CD8-positive, alpha-beta memory T cell (primary cell): ENCODE measurements at regions not wholly inside any gene's neighbourhood (a gene's known extent, or its start where the extent isn't known, plus 50 kb on each side); places are given as distances from the start of the nearest gene placed in this dataset.

Source experiments
- CTCF ChIA-PET: fragments of 350-600 bp; sonication (Branson Sonifier 250); formaldehyde crosslinking; loops from one replicate; lab custom pipeline; 2021; ENCODE audit warnings: antibody characterized with exemption; lab: Charles Lee
- POLR2A ChIA-PET: fragments of 350-600 bp; sonication (Branson Sonifier 250); formaldehyde crosslinking; loops from one replicate; lab custom pipeline; 2021; ENCODE audit warnings: antibody characterized with exemption; lab: Charles Lee
- DNase-seq, 5 donors: peaks; one replicate each; pipeline versions ENCODE4 v3.0.0 to v3.0.0-alpha.2; 2020 to 2022; ENCODE audit warnings: mixed read lengths in 1 of 5
- H3K27ac ChIP-seq: one replicate; pipeline ENCODE4 v1.7.0; 2013; ENCODE audit warnings: low read depth, mild to moderate bottlenecking, low read length, moderate library complexity
- H3K27me3 ChIP-seq: 2 replicates; pipeline ENCODE4 v1.7.0; 2013; ENCODE audit warnings: low read length, mild to moderate bottlenecking; ENCODE audit not compliant: insufficient read depth, poor library complexity, severe bottlenecking
- H3K36me3 ChIP-seq: 2 replicates; pipeline ENCODE4 v1.7.0; 2013; ENCODE audit warnings: mild to moderate bottlenecking, low read length, moderate library complexity; ENCODE audit not compliant: insufficient read depth
- H3K4me1 ChIP-seq: 2 replicates; pipeline ENCODE4 v1.7.0; 2013; ENCODE audit warnings: mild to moderate bottlenecking, low read length, moderate library complexity; ENCODE audit not compliant: insufficient read depth
- H3K4me3 ChIP-seq: 2 replicates; pipeline ENCODE4 v1.7.0; 2013; ENCODE audit warnings: mild to moderate bottlenecking, low read length
- H3K9me3 ChIP-seq: 2 replicates; pipeline ENCODE4 v1.7.0; 2013; ENCODE audit warnings: mild to moderate bottlenecking, low read length
- H3K27ac Mint-ChIP-seq, 8 donors: one replicate each; pipeline ENCODE4 v1.8.0; 2020 to 2021; ENCODE audit warnings: mixed read lengths in 8 of 8, mild to moderate bottlenecking in 6 of 8, inconsistent platforms in 3 of 8, moderate library complexity in 3 of 8
- H3K27me3 Mint-ChIP-seq, 2 donors: one replicate each; pipeline ENCODE4 v1.8.0; 2020 to 2021; ENCODE audit warnings: mixed read lengths in 2 of 2, mild to moderate bottlenecking in 1 of 2, moderate library complexity in 1 of 2
- H3K36me3 Mint-ChIP-seq, 3 donors: one replicate each; pipeline ENCODE4 v1.8.0; 2020 to 2021; ENCODE audit warnings: mixed read lengths in 3 of 3, inconsistent platforms in 1 of 3, mild to moderate bottlenecking in 1 of 3
- H3K4me1 Mint-ChIP-seq, 3 donors: one replicate each; pipeline ENCODE4 v1.8.0; 2020 to 2021; ENCODE audit warnings: mixed read lengths in 3 of 3, inconsistent platforms in 1 of 3, mild to moderate bottlenecking in 1 of 3
- H3K4me3 Mint-ChIP-seq, 7 donors: one replicate each; pipeline ENCODE4 v1.8.0; 2020 to 2021; ENCODE audit warnings: mixed read lengths in 7 of 7, mild to moderate bottlenecking in 6 of 7, moderate library complexity in 4 of 7, inconsistent platforms in 2 of 7
- H3K9me3 Mint-ChIP-seq, 5 donors: one replicate each; pipeline ENCODE4 v1.8.0; 2020 to 2022; ENCODE audit warnings: mixed read lengths in 5 of 5, mild to moderate bottlenecking in 3 of 5, moderate library complexity in 2 of 5, inconsistent platforms in 1 of 5

GRCh38 chr12:47574252-47575021, 131.4 kb downstream of the RPAP3 start:
- CTCF ChIA-PET: no interaction called here
- H3K27ac Mint-ChIP-seq: no peak overlapping the region
- Histone ChIP-seq H3K27me3 (no peaks in the 10 kb centered on the region), H3K9me3 (no peaks in the 10 kb centered on the region), H3K4me1 (no peaks in the 10 kb centered on the region), H3K36me3 (no peaks in the 10 kb centered on the region), H3K27ac (no peak overlapping the region), H3K4me3 (no peak overlapping the region)
- no peak overlapping the region for H3K4me3 Mint-ChIP-seq
- no peaks in the 10 kb centered on the region for H3K9me3 Mint-ChIP-seq
- peaks cover 11 to 26% of the 10 kb centered on the region in 2 donors for H3K27me3 Mint-ChIP-seq
- POLR2A ChIA-PET: no interaction called here
- DNase-seq: no peak
- H3K36me3 Mint-ChIP-seq: no peaks in the 10 kb centered on the region
- no peaks in the 10 kb centered on the region for H3K4me1 Mint-ChIP-seq

- H3K36me3 ChIP-seq: no peaks in the 10 kb centered on the region
- Mint-ChIP-seq H3K27ac (no peak overlapping the region), H3K27me3 (peaks cover 6 to 19% of the 10 kb centered on the region in 2 donors), H3K4me1 (no peaks in the 10 kb centered on the region), H3K9me3 (no peaks in the 10 kb centered on the region), H3K36me3 (no peaks in the 10 kb centered on the region), H3K4me3 (no peak overlapping the region)
- H3K9me3 ChIP-seq: no peaks in the 10 kb centered on the region
- H3K4me1 ChIP-seq: no peaks in the 10 kb centered on the region
- CTCF ChIA-PET: no interaction called here
- no peak overlapping the region for H3K4me3 ChIP-seq
- no peak overlapping the region for H3K27ac ChIP-seq
- no peaks in the 10 kb centered on the region for H3K27me3 ChIP-seq
- POLR2A ChIA-PET: no interaction called here
- no peak for DNase-seq
Observed at GRCh38 chr12:47573146-47573659, 132.6 kb downstream of the RPAP3 start.

DNA sequence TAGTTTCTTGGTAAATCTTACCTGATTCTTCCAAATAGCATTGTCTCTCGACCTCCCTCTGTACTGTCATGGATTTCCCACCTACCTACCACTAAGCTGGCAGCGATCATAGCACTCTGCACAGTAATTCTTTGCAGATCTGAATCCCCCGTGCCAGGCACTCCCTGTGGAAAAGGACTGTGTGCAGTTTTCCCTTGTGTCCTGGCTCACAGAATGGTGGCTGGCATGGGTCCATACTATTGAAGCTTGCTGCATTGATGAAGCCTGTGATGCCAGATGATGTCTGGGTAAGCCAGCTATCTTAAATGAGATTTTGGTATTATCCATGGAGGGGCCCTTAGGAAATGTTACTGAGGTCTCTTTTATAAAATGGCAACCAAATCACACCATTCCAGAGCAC, 135.7 kb downstream of the RPAP3 start:
- Mint-ChIP-seq H3K27me3 (peaks cover 5 to 8% of the 10 kb centered on the region in 2 donors), H3K27ac (peak overlapping the region in 1 of 8 donors; percentile 47), H3K4me3 (no peak overlapping the region), H3K36me3 (no peaks in the 10 kb centered on the region), H3K4me1 (no peaks in the 10 kb centered on the region), H3K9me3 (no peaks in the 10 kb centered on the region)
- Histone ChIP-seq H3K36me3 (no peaks in the 10 kb centered on the region), H3K4me3 (no peak overlapping the region), H3K4me1 (no peaks in the 10 kb centered on the region), H3K27me3 (peaks cover 3% of the 10 kb centered on the region), H3K27ac (no peak overlapping the region), H3K9me3 (no peaks in the 10 kb centered on the region)
- DNase-seq: no peak
- POLR2A ChIA-PET: no interaction called here
- CTCF ChIA-PET: interaction anchor here (0.8 kb wide), 1 partner anchor 29 kb away, joined by 3 read pairs; no protein-coding TSS in a partner anchor

DNA sequence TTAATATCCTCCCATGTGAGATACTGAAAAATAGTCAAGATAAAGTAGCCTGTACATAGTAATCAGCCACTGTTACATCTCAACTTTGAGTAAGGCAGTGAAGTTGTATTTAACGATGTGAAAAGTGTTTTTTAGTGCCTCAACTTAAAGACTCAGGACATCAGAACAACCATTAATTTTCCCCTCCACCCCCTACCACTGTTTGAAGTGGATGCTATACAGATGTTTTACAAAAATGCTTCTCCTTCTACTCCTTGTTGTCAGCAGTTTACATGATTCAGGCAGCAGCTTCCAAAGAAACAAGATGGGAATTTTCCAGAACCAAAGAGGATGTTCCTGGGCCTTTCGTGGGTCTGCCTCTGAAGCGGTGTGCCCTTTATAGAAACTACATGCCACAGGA, 143.6 kb downstream of the RPAP3 start:
- no peaks in the 10 kb centered on the region for H3K4me1 Mint-ChIP-seq
- CTCF ChIA-PET: no interaction called here
- POLR2A ChIA-PET: no interaction called here
- Histone ChIP-seq H3K4me3 (no peak overlapping the region), H3K27me3 (peaks cover 3% of the 10 kb centered on the region), H3K36me3 (no peaks in the 10 kb centered on the region), H3K9me3 (no peaks in the 10 kb centered on the region), H3K27ac (no peak overlapping the region), H3K4me1 (no peaks in the 10 kb centered on the region)
- H3K4me3 Mint-ChIP-seq: no peak overlapping the region
- DNase-seq: no peak
- no peak overlapping the region for H3K27ac Mint-ChIP-seq
- H3K27me3 Mint-ChIP-seq: peaks cover 6 to 13% of the 10 kb centered on the region in 2 donors
- no peaks in the 10 kb centered on the region for H3K36me3 Mint-ChIP-seq
- no peaks in the 10 kb centered on the region for H3K9me3 Mint-ChIP-seq

DNA sequence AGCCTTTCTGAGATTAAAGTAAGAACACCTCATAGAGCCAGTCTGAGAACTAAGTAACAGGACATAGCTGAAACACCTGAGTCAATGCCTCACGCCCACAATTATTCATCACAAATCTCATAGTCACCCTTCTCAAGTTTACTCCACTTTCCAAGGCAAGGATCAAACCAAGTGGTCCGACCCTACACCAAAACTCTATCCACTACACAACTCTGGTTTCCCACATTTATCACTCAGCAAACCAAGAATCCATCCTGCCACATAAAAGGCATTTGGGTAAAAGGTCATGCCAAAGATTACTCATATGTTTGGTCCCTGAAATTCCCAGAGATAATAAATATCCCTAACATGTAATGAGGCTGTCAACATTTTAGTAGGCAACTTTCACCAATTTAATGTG, 144.1 kb downstream of the RPAP3 start:
- Histone ChIP-seq H3K36me3 (no peaks in the 10 kb centered on the region), H3K4me1 (no peaks in the 10 kb centered on the region), H3K27me3 (peaks cover 3% of the 10 kb centered on the region), H3K27ac (no peak overlapping the region), H3K9me3 (no peaks in the 10 kb centered on the region), H3K4me3 (no peak overlapping the region)
- ChIA-PET POLR2A (no interaction called here), CTCF (no interaction called here)
- H3K9me3 Mint-ChIP-seq: no peaks in the 10 kb centered on the region
- no peak overlapping the region for H3K4me3 Mint-ChIP-seq
- H3K27me3 Mint-ChIP-seq: peaks cover 6 to 17% of the 10 kb centered on the region in 2 donors
- no peak overlapping the region for H3K27ac Mint-ChIP-seq
- H3K4me1 Mint-ChIP-seq: no peaks in the 10 kb centered on the region
- no peak for DNase-seq
- H3K36me3 Mint-ChIP-seq: no peaks in the 10 kb centered on the region

DNA sequence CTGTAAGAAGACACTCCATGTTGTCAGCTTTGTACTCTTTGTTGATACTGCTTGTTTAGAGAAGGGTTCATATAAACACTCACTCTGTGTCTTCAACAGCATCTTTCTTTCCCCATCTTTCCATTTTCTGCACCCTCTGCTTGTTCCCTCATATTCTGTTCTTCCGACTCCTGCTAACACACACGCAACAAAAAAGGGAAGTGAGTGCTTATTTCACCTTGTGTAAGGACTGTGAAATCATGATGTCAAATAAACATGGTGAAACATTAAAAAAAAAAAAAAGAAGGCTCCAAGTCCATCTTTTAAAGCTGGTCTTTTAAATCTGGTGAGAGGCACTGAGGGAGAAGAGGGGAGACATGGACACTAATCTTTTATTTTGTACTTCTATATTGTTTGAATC, 145.4 kb downstream of the RPAP3 start:
- H3K27me3 ChIP-seq: no peaks in the 10 kb centered on the region
- Mint-ChIP-seq H3K4me3 (no peak overlapping the region), H3K4me1 (no peaks in the 10 kb centered on the region), H3K9me3 (peaks cover 0 to 5% (median 0%) of the 10 kb centered on the region in 5 donors), H3K27ac (no peak overlapping the region), H3K36me3 (peaks cover 0 to 5% (median 0%) of the 10 kb centered on the region in 3 donors), H3K27me3 (peaks cover 6 to 22% of the 10 kb centered on the region in 2 donors)
- DNase-seq: no peak
- H3K27ac ChIP-seq: no peak overlapping the region
- no peaks in the 10 kb centered on the region for H3K9me3 ChIP-seq
- CTCF ChIA-PET: no interaction called here
- H3K4me1 ChIP-seq: no peaks in the 10 kb centered on the region
- H3K4me3 ChIP-seq: no peak overlapping the region
- no peaks in the 10 kb centered on the region for H3K36me3 ChIP-seq
- POLR2A ChIA-PET: no interaction called here

GRCh38 chr12:47558625-47559345, 147.0 kb downstream of the RPAP3 start:
- Mint-ChIP-seq H3K36me3 (peaks cover 0 to 5% (median 0%) of the 10 kb centered on the region in 3 donors), H3K4me1 (peaks cover 0 to 9% (median 4%) of the 10 kb centered on the region in 3 donors), H3K27ac (no peak overlapping the region), H3K9me3 (peaks cover 0 to 11% (median 5%) of the 10 kb centered on the region in 5 donors), H3K27me3 (peaks cover 8 to 22% of the 10 kb centered on the region in 2 donors), H3K4me3 (no peak overlapping the region)
- no peaks in the 10 kb centered on the region for H3K27me3 ChIP-seq
- no peak overlapping the region for H3K27ac ChIP-seq
- no peak for DNase-seq
- CTCF ChIA-PET: no interaction called here
- H3K4me1 ChIP-seq: no peaks in the 10 kb centered on the region
- no peaks in the 10 kb centered on the region for H3K36me3 ChIP-seq
- H3K9me3 ChIP-seq: no peaks in the 10 kb centered on the region
- no peak overlapping the region for H3K4me3 ChIP-seq
- POLR2A ChIA-PET: no interaction called here

DNA sequence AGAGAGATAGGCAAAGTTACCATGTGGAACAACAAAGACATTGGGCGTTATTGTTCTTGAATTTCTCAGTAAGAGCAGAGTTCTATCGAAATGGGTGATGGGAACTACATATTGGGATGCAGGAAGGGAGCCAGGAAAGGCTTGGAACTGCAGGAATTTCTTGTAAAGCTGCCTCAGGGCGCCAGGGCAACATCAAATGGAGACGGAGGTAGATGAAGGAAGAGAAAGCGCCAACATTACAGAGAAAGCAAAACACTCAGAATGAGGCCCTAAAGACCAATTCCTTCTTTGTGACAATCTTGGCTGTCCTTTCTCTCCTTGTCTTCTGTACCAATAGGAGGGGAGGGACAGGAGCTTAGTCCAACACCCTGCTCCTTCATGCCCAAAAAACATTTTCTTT, 148.4 kb downstream of the RPAP3 start:
- Mint-ChIP-seq H3K4me1 (peaks cover 0 to 10% (median 4%) of the 10 kb centered on the region in 3 donors), H3K36me3 (peaks cover 0 to 5% (median 0%) of the 10 kb centered on the region in 3 donors), H3K27ac (no peak overlapping the region), H3K4me3 (no peak overlapping the region), H3K27me3 (peaks cover 13 to 22% of the 10 kb centered on the region in 2 donors), H3K9me3 (peaks cover 10 to 21% (median 14%) of the 10 kb centered on the region in 5 donors)
- H3K9me3 ChIP-seq: no peaks in the 10 kb centered on the region
- ChIA-PET CTCF (no interaction called here), POLR2A (no interaction called here)
- no peaks in the 10 kb centered on the region for H3K4me1 ChIP-seq
- H3K27ac ChIP-seq: no peak overlapping the region
- no peaks in the 10 kb centered on the region for H3K36me3 ChIP-seq
- H3K27me3 ChIP-seq: no peaks in the 10 kb centered on the region
- no peak for DNase-seq
- no peak overlapping the region for H3K4me3 ChIP-seq
